ENCODE measurements at regions not wholly inside any gene's neighbourhood (a gene's known extent, or its start where the extent isn't known, plus 50 kb on each side); places are given as distances from the start of the nearest gene placed in this dataset.

DNA sequence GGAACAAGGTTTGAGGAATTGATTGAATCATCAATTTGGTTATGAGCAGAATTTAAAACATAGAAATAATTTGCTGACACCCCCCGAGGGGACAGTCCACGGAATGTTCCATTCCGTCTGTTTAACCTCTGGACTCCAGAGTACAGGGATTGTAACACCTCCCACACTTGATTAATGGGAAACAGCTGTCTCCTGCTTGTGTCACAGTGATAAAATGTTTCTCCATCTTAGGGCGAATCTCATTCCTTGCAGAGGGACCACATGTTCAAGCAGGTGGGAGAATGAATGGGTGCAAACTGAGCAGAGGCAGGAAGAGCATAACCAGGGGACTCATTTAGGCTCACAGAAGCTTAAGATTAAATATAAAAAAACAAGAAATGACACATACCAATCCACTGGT, 249.5 kb upstream of the RBFOX1 start:
- dilution Hi-C loops (cut with MboI; ENCODE audit: extremely low pct_ligation_motif_present, low sequenced_read_pairs) = no loop called here
- Histone ChIP-seq H4K20me1 (ENCODE audit: control insufficient read depth, extremely low read depth, insufficient read depth, low read length) (no peaks in the 10 kb centered on the region), H3K36me3 (ENCODE audit: control insufficient read depth in 2 of 2, extremely low read depth in 1 of 2, insufficient read depth in 2 of 2, low read length in 2 of 2) (no peaks in the 10 kb centered on the region), H3K4me1 (ENCODE audit: control insufficient read depth, extremely low read depth, insufficient read depth, low read length) (no peaks in the 10 kb centered on the region), H3K4me3 (ENCODE audit: control insufficient read depth in 2 of 3, extremely low read depth in 1 of 3, insufficient read depth in 2 of 3, low read depth in 1 of 3, low read length in 3 of 3) (no peak overlapping the region), H3K4me2 (ENCODE audit: control insufficient read depth, extremely low read depth, insufficient read depth, low read depth, low read length) (no peak overlapping the region), H3K9me3 (ENCODE audit: control insufficient read depth, low read depth, low read length) (peaks cover 5% of the 10 kb centered on the region), H3K9ac (ENCODE audit: control insufficient read depth, extremely low read depth, insufficient read depth, low read length) (no peak overlapping the region), H2AFZ (ENCODE audit: control insufficient read depth, low read length) (no peak overlapping the region), H3K27me3 (ENCODE audit: control insufficient read depth, extremely low read depth, insufficient read depth, low read length) (no peaks in the 10 kb centered on the region), H3K79me2 (ENCODE audit: control insufficient read depth, insufficient read depth, low read length) (no peaks in the 10 kb centered on the region), H3K9me1 (ENCODE audit: control insufficient read depth, extremely low read depth, insufficient read depth, low read length) (no peaks in the 10 kb centered on the region), H3K27ac (ENCODE audit: control insufficient read depth, insufficient read depth, low read length) (no peak overlapping the region)
- TF ChIP-seq EZH2 (IDR thresholded peaks at IDR 0.05; ENCODE audit: low read length) = no peak
- TF ChIP-seq, protein P1, sequence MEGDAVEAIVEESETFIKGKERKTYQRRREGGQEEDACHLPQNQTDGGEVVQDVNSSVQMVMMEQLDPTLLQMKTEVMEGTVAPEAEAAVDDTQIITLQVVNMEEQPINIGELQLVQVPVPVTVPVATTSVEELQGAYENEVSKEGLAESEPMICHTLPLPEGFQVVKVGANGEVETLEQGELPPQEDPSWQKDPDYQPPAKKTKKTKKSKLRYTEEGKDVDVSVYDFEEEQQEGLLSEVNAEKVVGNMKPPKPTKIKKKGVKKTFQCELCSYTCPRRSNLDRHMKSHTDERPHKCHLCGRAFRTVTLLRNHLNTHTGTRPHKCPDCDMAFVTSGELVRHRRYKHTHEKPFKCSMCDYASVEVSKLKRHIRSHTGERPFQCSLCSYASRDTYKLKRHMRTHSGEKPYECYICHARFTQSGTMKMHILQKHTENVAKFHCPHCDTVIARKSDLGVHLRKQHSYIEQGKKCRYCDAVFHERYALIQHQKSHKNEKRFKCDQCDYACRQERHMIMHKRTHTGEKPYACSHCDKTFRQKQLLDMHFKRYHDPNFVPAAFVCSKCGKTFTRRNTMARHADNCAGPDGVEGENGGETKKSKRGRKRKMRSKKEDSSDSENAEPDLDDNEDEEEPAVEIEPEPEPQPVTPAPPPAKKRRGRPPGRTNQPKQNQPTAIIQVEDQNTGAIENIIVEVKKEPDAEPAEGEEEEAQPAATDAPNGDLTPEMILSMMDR (optimal IDR thresholded peaks at IDR 0.05 in 1 of 3, IDR thresholded peaks at IDR 0.05 in 1 of 3, conservative IDR thresholded peaks at IDR 0.05 in 1 of 3; ENCODE audit: extremely low read depth in 1 of 3, insufficient read depth in 2 of 3, low read length in 3 of 3) = no peak
- no peak for FAIRE-seq
- DNase-seq (ENCODE audit: low read depth, low spot score) = no peak

DNA sequence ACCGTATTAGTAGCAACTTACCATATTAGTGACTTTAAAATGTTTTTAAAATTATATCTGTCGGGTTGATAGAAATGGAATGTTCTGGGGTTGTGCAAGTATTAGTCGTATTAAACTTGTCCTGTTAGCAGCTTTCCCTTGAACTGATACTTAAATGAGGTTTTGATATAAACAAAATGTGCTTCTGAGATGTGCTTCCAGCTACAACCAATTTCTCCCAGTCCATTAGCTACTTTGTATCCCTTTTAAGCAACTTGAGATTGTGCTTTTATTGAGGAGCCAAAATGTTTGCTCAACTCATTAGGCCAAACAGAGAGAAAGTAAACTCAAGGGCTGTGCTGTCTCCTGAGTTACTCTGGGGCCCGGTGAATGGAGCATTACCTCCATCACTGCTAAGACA, 255.0 kb upstream of the RBFOX1 start:
- H3K36me3 ChIP-seq (ENCODE audit: control insufficient read depth in 2 of 2, extremely low read depth in 1 of 2, insufficient read depth in 2 of 2, low read length in 2 of 2) = no peaks in the 10 kb centered on the region
- no peak for TF ChIP-seq EZH2 (IDR thresholded peaks at IDR 0.05; ENCODE audit: low read length)
- TF ChIP-seq, protein P1 (optimal IDR thresholded peaks at IDR 0.05 in 1 of 3, IDR thresholded peaks at IDR 0.05 in 1 of 3, conservative IDR thresholded peaks at IDR 0.05 in 1 of 3; ENCODE audit: extremely low read depth in 1 of 3, insufficient read depth in 2 of 3, low read length in 3 of 3) = no peak
- dilution Hi-C loops (cut with MboI; ENCODE audit: extremely low pct_ligation_motif_present, low sequenced_read_pairs) = no loop called here
- no peaks in the 10 kb centered on the region for H4K20me1 ChIP-seq (ENCODE audit: control insufficient read depth, extremely low read depth, insufficient read depth, low read length)
- H3K9ac ChIP-seq (ENCODE audit: control insufficient read depth, extremely low read depth, insufficient read depth, low read length) = no peak overlapping the region
- peaks cover 7% of the 10 kb centered on the region for H3K9me3 ChIP-seq (ENCODE audit: control insufficient read depth, low read depth, low read length)
- H3K4me1 ChIP-seq (ENCODE audit: control insufficient read depth, extremely low read depth, insufficient read depth, low read length) = no peaks in the 10 kb centered on the region
- no peak overlapping the region for H2AFZ ChIP-seq (ENCODE audit: control insufficient read depth, low read length)
- FAIRE-seq = no peak
- no peaks in the 10 kb centered on the region for H3K79me2 ChIP-seq (ENCODE audit: control insufficient read depth, insufficient read depth, low read length)
- H3K4me2 ChIP-seq (ENCODE audit: control insufficient read depth, extremely low read depth, insufficient read depth, low read depth, low read length) = no peak overlapping the region
- no peak overlapping the region for H3K27ac ChIP-seq (ENCODE audit: control insufficient read depth, insufficient read depth, low read length)
- no peaks in the 10 kb centered on the region for H3K9me1 ChIP-seq (ENCODE audit: control insufficient read depth, extremely low read depth, insufficient read depth, low read length)
- no peaks in the 10 kb centered on the region for H3K27me3 ChIP-seq (ENCODE audit: control insufficient read depth, extremely low read depth, insufficient read depth, low read length)
- no peak overlapping the region for H3K4me3 ChIP-seq (ENCODE audit: control insufficient read depth in 2 of 3, extremely low read depth in 1 of 3, insufficient read depth in 2 of 3, low read depth in 1 of 3, low read length in 3 of 3)
- DNase-seq (ENCODE audit: low read depth, low spot score) = no peak

Measured in keratinocyte (primary cell).